Nucleus accumbens (tissue), 56 donors: ENCODE measurements at regions not wholly inside any gene's neighbourhood (a gene's known extent, or its start where the extent isn't known, plus 50 kb on each side); places are given as distances from the start of the nearest gene placed in this dataset.
A peak's percentile ranks its signal among the peaks of the same experiment; 100 is the strongest.
"Not testable (repeated sequence)": the region's sequence is repeated elsewhere in the genome, so short reads cannot be mapped to it uniquely, and the experiment has no call there.

Experiments
- DNase-seq, 56 donors: peaks; one replicate each; lab custom pipeline; 2025; lab: John Stamatoyannopoulos, UW

DNA sequence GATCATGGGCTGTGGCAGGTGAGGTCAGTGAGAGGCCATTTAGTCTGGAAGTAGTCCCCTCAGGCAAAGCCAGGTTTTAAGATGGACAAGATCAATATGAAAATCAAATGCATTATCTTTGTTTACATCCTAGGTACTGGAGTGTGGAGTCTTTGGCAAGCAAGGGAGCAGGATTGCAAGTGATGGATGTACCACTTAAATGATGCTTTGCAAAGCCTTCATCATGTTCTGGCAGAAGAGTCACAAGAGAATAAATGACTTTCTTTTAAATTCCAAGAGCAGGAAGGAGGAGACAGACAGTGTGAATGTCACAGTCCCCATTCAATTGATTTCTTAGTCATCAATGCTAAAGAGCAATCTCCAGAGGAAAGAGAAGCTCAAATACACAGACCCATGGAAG lies 908.3 kb downstream of the FAM181B start:
- DNase-seq: no peak

DNA sequence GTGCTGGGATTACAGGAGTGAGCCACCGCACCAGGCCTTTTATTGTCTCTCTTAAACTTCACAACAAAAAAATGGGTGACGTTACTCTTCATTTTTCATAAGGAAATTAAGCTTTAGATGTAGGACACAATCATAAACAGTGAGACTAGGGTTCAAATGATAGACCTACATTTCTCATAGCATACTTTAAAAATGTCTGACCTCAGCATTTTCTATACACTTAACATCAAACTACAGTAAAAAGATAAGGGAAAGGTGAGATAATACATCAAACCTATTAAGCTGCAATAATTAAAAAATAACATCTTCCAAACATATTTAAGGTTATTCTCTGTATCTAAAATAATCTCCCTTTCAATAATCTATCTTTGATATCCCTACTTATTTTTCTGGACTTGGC lies 914.2 kb downstream of the FAM181B start:
- no peak for DNase-seq

DNA sequence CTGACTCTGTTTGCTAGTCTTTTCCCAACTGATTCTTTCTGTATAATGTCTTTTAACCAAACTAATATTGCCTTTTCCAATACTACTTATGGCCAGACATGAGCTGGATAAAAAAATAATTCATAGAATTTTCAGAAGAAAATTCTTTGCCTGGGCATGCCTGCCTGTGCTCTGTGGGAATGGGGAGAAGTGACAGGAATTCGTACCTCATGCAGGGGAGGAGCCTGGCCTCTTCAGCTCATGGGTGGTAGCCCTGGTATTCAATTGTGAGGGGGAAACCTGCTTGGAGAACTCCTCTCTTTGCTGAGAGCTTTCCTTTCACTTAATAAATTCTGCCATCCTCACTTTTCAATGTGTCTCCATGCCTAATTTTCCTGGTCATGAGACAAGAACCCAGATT lies 928.8 kb downstream of the FAM181B start:
- DNase-seq: no peak

DNA sequence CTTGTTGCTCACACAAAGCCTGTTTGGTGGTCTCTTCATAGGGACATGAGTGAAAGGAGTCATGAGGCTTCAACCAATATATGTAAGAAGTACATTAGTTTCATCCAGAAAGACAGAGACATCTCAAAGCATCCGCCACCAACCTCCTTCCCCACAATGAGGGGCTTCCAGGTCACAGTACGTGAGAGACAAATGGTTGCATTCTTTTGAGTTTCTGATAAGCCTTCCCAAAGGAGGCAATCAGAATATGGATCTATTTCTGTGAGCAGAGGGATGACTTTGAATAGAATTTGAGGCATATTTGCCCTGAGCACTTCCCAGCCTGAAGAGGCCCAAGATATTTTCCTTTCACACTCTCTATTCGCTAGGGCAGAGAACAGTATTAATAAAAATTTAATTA lies 931.1 kb downstream of the FAM181B start:
- no peak for DNase-seq

DNA sequence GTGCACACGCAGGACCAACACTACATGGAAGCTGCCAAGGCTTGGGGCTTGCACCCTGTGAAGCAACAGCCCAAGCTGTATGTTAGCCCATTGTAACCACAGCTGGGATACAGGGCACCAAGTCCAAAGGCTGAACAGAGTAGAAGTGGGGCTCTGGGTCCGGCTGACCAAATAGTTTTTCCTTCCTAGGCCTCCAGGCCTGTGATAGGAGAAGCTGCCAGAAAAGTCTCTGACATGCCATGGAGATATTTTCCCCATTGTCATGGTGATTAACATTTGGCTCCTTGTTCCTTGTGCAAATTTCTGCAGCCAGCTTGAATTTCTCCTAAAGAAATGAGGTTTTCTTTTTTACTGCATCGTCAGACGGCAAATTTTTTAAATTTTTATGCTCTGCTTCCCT lies 941.2 kb downstream of the FAM181B start:
- no peak for DNase-seq

DNA sequence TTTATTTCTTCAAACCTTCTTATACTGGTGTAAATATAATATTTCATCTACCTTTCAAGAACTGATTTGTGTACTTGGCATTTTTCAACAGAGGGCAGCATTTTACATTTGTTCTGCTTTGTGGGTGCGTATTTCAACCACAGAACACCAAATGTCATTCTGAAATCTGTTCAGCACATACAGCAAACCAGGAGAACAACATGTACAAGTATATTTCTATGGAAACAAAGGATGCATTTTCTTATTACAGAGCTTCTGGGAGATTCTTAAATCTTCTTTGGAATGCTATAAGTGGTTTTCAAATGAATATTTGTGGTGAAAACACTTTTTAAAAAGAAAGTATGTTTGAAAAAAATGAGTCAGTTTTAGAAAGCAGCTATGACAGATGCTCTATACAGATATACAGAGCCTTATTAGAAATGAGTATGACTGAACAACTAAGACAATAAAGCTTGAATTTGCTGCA lies 946.0 kb downstream of the FAM181B start:
- DNase-seq: no peak

DNA sequence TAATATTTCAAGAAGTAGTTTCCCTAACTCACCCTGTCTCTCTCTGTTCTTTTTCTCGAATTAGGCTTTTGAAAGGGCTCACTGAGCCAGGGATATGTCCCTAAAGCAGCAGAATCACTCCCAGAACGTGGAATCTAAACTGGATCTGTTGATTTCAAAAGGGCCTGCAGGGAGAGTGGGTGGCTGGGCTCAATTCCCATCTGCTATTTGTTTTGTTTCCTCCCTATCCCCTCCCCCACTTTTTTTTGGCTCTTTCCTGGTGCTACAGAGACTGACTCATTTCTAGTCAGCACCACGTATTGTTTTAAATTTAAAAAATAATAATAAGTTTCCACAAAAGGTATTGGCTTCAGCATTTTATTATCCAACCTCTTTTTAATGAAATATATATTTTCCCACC lies 961.5 kb downstream of the FAM181B start:
- DNase-seq: peak in 1 of 56 donors; percentile 7

DNA sequence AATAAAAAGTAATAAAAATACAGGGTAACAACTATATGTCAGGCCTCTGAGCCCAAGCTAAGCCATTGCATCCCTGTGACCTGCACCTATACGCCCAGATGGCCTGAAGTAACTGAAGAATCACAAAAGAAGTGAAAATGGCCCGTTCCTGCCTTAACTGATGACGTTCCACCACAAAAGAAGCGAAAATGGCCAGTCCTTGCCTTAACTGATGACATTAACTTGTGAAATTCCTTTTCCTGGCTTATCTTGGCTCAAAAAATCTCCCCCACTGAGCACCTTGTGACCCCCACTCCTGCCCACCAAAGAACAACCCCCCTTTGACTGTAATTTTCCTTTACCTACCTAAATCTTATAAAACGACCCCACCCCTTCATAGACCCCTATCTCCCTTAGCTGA lies 963.8 kb downstream of the FAM181B start:
- DNase-seq: not testable (repeated sequence)

DNA sequence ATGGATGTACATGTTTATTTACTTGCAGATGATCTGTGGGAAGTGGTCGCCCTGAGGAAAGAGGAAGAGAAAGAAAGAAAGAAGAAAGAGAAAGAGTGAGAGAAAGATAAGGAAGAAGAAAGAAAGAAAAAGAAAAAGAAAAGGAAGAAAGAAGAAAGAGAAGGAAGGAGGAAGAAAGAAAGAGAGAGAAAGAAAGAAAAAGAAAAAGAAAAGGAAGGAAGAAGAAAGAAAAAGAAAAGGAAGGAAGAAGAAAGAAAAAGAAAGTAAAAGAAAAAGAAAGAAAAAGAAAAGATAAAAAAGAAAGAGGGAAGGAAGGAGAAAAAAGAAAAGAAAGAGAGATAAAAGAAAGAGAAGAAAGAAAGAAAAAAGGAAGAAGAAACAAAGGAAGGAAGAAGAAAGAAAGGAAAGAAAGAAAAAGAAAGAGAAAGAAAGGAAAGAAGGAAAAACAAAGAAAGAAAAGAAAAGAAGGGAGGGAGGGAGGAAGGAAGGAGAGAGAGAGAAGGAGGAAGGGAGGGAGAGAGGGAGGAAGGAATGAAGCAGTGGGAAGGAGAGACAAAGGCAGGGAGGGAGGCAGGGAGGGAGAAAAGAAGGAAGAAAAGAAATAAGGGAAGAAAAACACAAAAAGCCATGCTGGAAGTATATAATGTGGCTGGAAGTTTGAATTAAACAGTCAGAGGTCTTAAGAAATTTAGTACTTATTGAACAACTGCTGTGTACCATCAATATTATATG lies 976.6 kb downstream of the FAM181B start:
- no peak for DNase-seq

DNA sequence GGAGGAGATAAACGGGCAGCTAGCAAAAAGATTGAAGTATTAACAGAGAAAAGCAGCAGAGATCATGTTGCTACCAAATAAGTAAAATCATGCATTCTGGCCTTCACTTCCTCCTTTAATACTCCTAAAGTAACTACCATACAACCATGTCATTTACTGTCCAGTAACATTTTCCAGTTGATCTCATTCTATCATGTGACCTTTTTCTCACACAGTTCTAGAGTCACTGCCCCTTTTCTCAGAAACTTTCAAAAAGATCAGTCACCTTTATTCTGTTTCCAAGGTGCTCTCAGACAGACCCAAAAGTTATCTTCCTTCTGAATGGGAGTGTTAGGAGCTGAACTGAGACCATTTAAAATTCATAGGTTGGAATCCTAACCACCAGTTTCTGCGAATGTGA lies 984.4 kb downstream of the FAM181B start:
- DNase-seq: no peak

DNA sequence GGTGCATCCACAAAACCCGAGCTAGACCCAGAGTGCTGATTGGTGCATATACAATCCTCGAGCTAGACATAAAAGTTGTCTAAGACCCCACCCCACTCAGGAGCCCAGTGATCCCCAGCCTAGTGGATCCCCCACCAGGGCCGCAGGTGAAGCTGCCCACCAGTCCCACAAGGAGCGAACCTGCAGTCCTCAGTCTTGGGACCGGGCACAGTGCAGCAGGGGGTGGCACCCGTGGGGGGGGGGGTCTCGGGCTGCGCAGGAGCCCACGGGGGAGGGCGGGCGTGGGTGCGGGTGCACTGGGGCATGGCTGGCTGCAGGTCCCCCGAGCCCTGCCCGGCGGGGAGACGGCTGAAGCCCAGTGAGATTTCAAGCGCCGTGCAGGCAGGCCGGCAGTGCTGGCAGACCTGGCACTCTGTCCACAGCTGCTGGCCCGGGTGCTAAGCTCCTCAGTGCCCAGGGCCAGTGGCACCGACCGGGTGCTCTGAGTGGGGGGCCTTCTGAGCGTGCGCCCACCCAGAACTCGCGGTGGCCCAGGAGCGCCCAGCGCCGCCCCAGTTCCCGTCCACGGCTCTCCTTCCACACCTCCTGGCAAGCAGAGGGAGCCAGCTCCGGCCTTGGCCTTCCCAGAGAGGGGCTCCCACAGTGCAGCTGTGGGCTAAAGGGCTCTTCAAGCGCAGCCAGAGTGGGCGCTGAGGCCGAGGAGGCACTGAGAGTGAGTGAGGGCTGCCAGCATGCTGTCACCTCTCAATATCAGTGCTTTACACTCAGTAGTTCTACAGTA lies 989.1 kb downstream of the FAM181B start:
- DNase-seq: no peak

DNA sequence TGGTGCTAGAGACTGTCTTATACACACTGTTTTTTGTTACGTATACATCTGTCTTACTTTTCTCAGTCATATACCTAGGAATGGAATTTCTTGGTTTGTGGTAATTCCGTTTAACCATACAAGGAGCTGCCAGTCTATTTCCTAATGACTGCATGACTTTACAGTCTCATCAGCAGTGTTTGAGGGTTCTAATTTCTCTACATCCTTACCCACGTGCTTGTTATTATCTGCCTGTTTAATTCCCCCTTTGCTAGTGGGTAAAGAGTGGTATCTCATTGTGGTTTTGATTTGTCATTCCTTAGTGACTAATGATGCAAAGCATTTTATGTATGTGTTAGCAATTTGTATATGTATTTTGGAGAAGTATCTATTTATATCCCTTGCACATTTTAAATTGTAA lies 1008.0 kb downstream of the FAM181B start:
- DNase-seq: no peak

DNA sequence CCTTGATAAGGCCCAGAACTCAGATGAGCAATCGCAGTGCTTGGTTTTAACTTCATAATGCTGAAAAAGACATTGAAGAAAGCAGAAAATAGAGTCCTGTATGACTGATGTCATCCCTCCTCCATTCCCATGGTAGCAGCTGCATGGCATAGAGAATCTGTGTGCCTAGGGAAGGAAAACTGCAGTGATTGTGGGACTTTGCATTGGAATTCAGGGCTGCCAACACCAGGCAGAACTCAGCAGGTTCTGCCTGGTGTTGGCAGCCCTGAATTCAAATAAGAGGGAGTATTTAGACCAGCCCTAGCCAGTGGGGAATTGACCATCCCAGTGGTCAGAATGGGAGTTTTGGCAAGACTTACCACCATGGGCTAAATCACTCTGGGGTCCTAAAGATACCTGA lies 1016.0 kb downstream of the FAM181B start:
- DNase-seq: no peak

DNA sequence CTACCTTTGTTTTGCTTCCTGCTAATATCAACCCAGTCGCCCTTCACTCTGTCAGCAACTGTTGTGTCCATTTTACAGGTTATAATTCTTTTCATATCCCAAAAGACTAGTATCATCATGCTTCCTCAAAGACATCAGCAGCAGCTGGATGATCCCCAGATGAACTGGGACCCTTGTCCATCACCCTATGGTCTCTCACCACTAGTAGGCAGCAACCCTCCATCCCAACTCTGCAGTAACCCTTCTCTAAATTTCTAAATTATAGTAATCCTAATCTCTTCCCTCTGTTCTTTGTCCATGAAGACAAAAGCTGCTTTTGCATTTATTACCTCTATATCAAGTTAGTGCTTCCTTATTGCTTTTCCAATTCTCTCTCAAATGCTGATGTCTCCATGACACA lies 1025.8 kb downstream of the FAM181B start:
- DNase-seq: no peak

DNA sequence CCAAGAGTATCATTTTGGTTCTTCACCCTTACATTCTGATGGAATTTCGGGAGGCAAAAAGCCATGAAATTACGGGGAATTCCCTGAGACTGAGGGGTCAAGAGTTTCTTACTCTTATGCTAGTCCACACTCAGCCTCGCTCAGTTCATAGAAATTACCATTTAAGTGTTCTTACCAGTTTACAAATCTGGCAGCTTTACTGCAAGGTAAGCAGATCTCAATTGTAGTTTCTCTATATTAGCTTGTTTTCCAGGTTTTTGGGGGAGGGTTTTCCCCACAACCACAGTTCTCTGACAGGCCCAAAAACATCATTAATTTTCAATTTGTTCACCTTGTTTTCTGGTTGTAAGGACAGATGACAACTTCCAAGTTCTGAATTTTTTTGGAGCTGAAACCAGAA lies 1028.4 kb downstream of the FAM181B start:
- DNase-seq: no peak

DNA sequence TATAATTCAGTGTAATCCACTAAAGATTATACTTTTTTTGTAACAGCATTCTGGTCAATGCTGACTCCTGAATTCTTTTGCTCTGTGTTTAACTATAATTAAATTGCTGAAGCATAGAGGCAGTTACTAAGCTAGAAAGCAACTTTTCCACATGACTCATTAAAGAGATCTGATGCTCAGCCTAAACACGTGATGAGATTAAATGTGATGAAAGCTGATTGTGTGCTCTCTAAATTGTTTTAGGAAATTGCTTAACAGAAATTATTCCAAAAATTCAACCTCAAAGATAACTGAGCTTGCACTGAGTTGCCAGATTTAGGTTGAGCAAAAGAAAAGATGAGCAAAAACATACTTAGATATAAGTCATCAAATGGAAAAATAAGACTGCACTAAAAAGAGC lies 1033.6 kb downstream of the FAM181B start:
- no peak for DNase-seq

DNA sequence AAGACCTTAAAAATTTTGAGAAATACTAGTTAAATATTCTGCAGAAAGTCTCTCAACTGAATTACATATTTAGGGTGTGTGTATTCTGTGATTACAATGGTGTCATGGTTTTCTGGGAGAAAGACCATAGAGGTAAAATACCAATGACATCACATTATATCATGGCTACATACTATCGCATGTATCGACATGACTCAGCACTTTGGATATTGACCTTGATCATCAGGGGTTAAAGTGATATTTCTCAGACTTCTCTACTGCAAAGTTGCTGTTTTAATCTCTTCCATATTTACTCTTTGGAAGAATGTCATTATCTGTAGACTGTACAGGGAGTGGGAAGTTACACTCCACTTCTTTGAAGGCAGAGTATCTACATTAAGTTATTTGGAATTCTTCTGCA lies 1046.6 kb downstream of the FAM181B start:
- no peak for DNase-seq

DNA sequence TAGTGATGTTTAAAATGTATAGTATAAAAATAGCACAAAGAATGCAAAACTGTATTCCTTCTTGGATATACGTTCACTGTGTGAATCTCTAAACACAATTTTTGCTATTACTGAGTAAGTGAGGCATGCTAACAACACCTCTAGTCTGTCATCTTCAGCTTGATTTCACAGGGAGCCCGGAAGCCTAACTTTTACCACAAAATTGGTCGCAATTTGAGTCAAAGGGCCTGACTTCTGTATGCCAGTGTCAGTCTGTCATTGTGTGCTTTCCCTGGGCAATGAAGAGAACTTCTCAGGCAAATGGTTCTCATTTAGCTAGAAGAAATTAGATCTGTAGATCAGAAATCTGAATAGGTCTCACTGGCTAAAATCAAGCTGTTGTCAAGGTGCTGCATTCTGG lies 1059.5 kb downstream of the FAM181B start:
- no peak for DNase-seq

DNA sequence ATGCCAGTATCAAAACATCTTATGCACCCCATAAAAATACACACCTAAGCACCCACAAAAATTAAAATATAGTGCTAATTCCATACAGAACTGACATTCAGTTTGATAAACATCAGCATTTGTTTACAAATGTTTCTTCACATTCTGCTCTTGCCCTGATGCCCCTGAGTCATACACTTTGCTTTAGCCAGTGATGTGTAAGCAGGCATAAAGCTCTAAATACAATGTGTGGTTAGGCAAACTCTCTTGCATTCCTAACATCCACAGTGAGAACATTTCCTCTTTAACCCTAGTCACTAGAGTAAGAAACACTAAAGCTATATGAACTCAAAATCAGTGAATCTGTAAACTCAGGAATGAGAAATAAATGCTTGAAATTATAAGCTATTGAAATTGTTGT lies 1060.7 kb downstream of the FAM181B start:
- no peak for DNase-seq

DNA sequence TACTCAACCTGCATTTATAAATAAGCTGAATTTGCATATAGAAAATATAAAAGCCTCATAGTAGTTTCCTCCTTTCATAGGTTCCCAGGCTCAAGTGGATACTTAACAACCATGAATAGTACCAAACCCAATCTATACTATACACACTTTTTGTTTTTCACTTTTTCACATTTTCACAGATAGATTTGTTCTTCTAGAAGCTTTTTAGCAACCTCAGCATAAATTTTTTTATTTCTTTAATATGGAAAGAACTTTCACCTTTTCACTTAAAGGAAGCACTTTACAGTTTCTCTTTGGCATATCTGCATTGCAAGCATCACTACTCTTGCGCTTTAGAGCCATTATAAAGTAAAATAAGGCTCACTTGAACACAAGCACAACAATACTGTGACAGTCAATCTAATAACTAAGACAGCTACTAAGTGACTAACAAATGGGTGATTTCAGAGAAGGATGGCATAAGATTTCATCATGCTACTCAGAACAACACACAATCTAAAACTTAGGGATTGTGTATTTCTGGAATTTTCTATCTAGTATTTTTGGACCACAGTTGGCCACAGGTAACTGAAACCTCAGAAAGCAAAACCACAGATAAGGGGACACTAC lies 1063.6 kb downstream of the FAM181B start:
- no peak for DNase-seq

DNA sequence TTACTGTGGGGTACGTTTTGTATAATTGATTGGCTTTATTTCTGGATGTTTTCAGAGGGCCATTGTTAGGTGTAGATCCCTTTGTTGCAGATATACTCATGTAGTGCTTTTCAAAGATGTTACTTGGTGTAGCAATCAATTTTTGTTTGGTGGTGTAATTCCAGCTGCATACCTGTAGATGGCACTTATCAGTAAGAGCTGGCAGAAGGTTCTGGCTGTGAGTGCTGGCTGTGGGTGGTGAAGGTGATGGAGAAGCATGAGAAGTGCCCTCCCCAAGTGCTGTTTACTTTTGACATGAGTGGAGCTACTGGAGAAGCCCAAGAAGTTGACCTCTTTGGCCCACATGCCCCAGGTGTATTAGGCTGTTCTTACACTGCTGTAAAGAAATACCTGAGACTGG lies 1074.9 kb downstream of the FAM181B start:
- no peak for DNase-seq

DNA sequence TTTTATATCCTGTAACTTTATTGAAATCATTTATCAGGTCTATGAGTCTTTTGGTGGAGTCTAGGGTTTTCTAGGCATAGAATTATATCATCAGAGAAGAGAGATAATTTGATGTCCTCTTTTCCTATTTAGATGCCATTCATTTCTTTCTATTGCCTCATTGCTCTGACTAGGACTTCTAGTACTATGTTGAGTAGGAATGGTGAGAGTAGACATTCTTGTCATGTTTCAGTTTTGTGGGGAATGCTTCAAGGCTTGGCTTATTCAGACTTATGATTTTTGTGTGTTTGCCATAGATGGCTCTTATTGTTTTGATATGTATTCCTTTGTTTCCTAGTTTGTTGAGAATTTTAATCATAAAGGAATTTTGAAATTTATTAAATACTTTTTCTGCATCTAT lies 1078.3 kb downstream of the FAM181B start:
- no peak for DNase-seq
